Lower leg skin (tissue), 4 donors: ENCODE measurements at regions not wholly inside any gene's neighbourhood (a gene's known extent, or its start where the extent isn't known, plus 50 kb on each side); places are given as distances from the start of the nearest gene placed in this dataset.

ENCODE experiments used
- DNase-seq, 2 donors: peaks; one replicate each; pipeline ENCODE4 v3.0.0-alpha.2; 2019; ENCODE audit warnings: low spot score in 2 of 2
- H3K4me3 ChIP-seq: fragments of 200-600 bp; sonication (generic); 2 replicates; pipeline ENCODE4 v1.5.1; 2017; ENCODE audit warnings: mild to moderate bottlenecking, low read depth; ENCODE audit not compliant: poor library complexity, severe bottlenecking
- POLR2A ChIP-seq, 2 donors: fragments of 450-650 bp; IDR thresholded peaks; one replicate each; pipeline ENCODE4 v1.6.1; 2016 to 2017; ENCODE audit warnings: antibody characterized with exemption in 2 of 2, mild to moderate bottlenecking in 1 of 2, moderate library complexity in 1 of 2
- WGBS, 2 donors: methylation state at CpG; one replicate each; pipeline ENCODE4 v1.1.5; 2018; 5-methylcytosine and 5-hydroxymethylcytosine counted together
- intact Hi-C: fragments of 100-400 bp; cut with DNase I; formaldehyde crosslinking; loops from one replicate; pipeline ENCODE4 v1.15.0; 2023; ENCODE audit warnings: low total_unique reads
- TF ChIP-seq, protein P1 (sequence below), 3 donors: fragments of 450-650 bp; IDR thresholded peaks; one replicate each; pipeline ENCODE4 v1.5.1; 2016; ENCODE audit warnings: antibody characterized with exemption in 3 of 3, mild to moderate bottlenecking in 3 of 3, moderate library complexity in 2 of 3

DNA sequence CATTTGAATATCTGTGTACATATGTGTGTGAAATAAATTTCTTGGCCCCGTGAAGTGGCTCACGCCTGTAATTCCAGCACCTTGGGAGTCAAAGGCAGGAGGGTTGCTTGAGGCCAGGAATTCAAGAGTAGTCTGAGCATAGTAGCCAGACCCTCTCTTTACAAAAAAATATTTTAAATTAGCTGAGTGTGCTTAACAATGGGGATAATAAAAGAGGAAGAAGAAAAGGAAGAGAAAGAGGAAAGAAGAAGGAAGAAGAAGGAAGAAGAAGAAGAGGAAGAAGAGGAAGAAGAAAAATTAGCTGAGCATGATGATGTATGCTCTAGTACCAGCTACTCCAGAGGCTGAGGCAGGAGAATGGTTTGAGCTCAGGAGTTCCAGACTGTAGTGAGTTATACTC, 52.1 kb upstream of the XPO1 start:
- intact Hi-C loops = no loop called here
- no peak overlapping the region for H3K4me3 ChIP-seq
- no peak for TF ChIP-seq POLR2A (IDR thresholded peaks at IDR 0.05)
- no peak for DNase-seq
- WGBS, 2 donors = 89 to 94% methylated on average over 2 of the region's 2 CpGs

GRCh38 chr2:61588566-61588965, 50.4 kb upstream of the XPO1 start:
- no peak overlapping the region for H3K4me3 ChIP-seq
- WGBS, 2 donors = 47 to 66% methylated on average over 2 of the region's 2 CpGs
- intact Hi-C loops = no loop called here
- TF ChIP-seq POLR2A (IDR thresholded peaks at IDR 0.05) = no peak
- TF ChIP-seq, protein P1, sequence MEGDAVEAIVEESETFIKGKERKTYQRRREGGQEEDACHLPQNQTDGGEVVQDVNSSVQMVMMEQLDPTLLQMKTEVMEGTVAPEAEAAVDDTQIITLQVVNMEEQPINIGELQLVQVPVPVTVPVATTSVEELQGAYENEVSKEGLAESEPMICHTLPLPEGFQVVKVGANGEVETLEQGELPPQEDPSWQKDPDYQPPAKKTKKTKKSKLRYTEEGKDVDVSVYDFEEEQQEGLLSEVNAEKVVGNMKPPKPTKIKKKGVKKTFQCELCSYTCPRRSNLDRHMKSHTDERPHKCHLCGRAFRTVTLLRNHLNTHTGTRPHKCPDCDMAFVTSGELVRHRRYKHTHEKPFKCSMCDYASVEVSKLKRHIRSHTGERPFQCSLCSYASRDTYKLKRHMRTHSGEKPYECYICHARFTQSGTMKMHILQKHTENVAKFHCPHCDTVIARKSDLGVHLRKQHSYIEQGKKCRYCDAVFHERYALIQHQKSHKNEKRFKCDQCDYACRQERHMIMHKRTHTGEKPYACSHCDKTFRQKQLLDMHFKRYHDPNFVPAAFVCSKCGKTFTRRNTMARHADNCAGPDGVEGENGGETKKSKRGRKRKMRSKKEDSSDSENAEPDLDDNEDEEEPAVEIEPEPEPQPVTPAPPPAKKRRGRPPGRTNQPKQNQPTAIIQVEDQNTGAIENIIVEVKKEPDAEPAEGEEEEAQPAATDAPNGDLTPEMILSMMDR (IDR thresholded peaks at IDR 0.05) = no peak
- DNase-seq = no peak
